GM12878 (cell line): ENCODE measurements at regions not wholly inside any gene's neighbourhood (a gene's known extent, or its start where the extent isn't known, plus 50 kb on each side); places are given as distances from the start of the nearest gene placed in this dataset.

ENCODE experiments used
- ATAC-seq: fragments of 200-7000 bp; cut with Tn5 transposase; 3 replicates; pipeline ENCODE4 v1.9.1; 2020; ENCODE audit warnings: mild to moderate bottlenecking, moderate library complexity
- BruUV-seq: library from RNA; stranded (reverse); fragments of 400-500 nt; replicated peaks from 2 replicates; lab custom pipeline; 2021; lab: Mats Ljungman, UMichigan
- CTCF ChIA-PET: fragments of 300-600 bp; sonication (Branson Sonifier 250); formaldehyde crosslinking; extraction: SDS; loops from one replicate; lab custom pipeline; 2021; ENCODE audit warnings: inconsistent platforms; lab: Yijun Ruan, JAX
- POLR2A ChIA-PET: fragments of 350-600 bp; formaldehyde crosslinking; extraction: SDS; loops from one replicate; lab custom pipeline; 2021; ENCODE audit warnings: inconsistent platforms; lab: Charles Lee
- RAD21 ChIA-PET: fragments of 300-600 bp; sonication (Branson Sonifier 250); formaldehyde crosslinking; loops from one replicate; lab custom pipeline; 2023; ENCODE audit warnings: antibody characterized with exemption; ENCODE audit not compliant: unreplicated experiment; lab: Charles Lee
- SMC1A ChIA-PET: fragments of 300-600 bp; sonication (Branson Sonifier 250); formaldehyde crosslinking; loops from one replicate; lab custom pipeline; 2023; ENCODE audit not compliant: unreplicated experiment, uncharacterized antibody; lab: Charles Lee
- DNase-seq: peaks from one replicate; pipeline ENCODE4 v3.0.0-alpha.2; 2011; ENCODE audit warnings: low read depth, low spot score
- FAIRE-seq: peaks from 3 replicates; lab custom pipeline; 2011; peaks lifted over from hg19 to GRCh38; lab: Jason Lieb, UNC
- H2AFZ ChIP-seq: 2 replicates; pipeline ENCODE4 v1.6.0; 2011; ENCODE audit warnings: low read depth, low read length, control low read depth; ENCODE audit not compliant: control insufficient read depth
- H3K27ac ChIP-seq: 2 replicates; pipeline ENCODE4 v1.5.1; 2011; ENCODE audit warnings: control low read depth; ENCODE audit not compliant: control insufficient read depth, insufficient read depth
- H3K27me3 ChIP-seq, 2 experiments: replicated peaks in 1 of 2; 2 replicates each; pipeline versions ENCODE4 v1.6.0 to v1.6.1; 2011; ENCODE audit warnings: low read length in 1 of 2; ENCODE audit not compliant: control insufficient read depth in 2 of 2, insufficient read depth in 2 of 2
- H3K36me3 ChIP-seq, 2 experiments: 2 replicates each; pipeline ENCODE4 v1.5.1; 2011; ENCODE audit warnings: low read length in 1 of 2; ENCODE audit not compliant: control insufficient read depth in 2 of 2, insufficient read depth in 2 of 2
- H3K4me1 ChIP-seq: 2 replicates; pipeline ENCODE4 v1.6.1; 2011; ENCODE audit warnings: mild to moderate bottlenecking, low read length, moderate library complexity, mixed read lengths; ENCODE audit not compliant: control insufficient read depth, insufficient read depth
- H3K4me2 ChIP-seq: 2 replicates; pipeline ENCODE4 v1.6.0; 2011; ENCODE audit warnings: control low read depth; ENCODE audit not compliant: control insufficient read depth, insufficient read depth
- H3K4me3 ChIP-seq: fragments of 200-600 bp; sonication (generic); 2 replicates; pipeline ENCODE4 v1.5.1; 2016
- H3K79me2 ChIP-seq: 2 replicates; pipeline ENCODE4 v1.6.0; 2011; ENCODE audit warnings: low read length; ENCODE audit not compliant: control insufficient read depth, insufficient read depth
- H3K9ac ChIP-seq: 2 replicates; pipeline ENCODE4 v1.8.0; 2011; ENCODE audit warnings: low read length, control low read depth, mixed read lengths; ENCODE audit not compliant: control insufficient read depth, insufficient read depth
- H3K9me3 ChIP-seq: replicated peaks from 3 replicates; pipeline ENCODE4 v1.5.1; 2011; ENCODE audit warnings: mild to moderate bottlenecking, low read length; ENCODE audit not compliant: control insufficient read depth, insufficient read depth
- H4K20me1 ChIP-seq: 2 replicates; pipeline ENCODE4 v1.6.0; 2011; ENCODE audit not compliant: control insufficient read depth, insufficient read depth
- BRCA1 ChIP-seq: IDR thresholded peaks from 2 replicates; pipeline ENCODE4 v1.6.1; 2011; ENCODE audit warnings: low read depth, low read length, improper control_type of control experiment
- CHD4 ChIP-seq: fragments of 200-600 bp; sonication (generic); IDR thresholded peaks from 2 replicates; pipeline ENCODE4 v1.6.1; 2016; ENCODE audit warnings: mild to moderate bottlenecking
- EGR1 ChIP-seq, 2 experiments: IDR thresholded peaks; 1 replicate in 1 of 2; 2 replicates in 1 of 2; pipeline ENCODE4 v1.6.1; 2011 to 2012; ENCODE audit warnings: low read depth in 2 of 2, low read length in 2 of 2, borderline replicate concordance in 1 of 2, mild to moderate bottlenecking in 1 of 2, moderate library complexity in 1 of 2
- ESRRA ChIP-seq: IDR thresholded peaks from 2 replicates; pipeline ENCODE4 v1.6.1; 2012; ENCODE audit warnings: mild to moderate bottlenecking, low read length, improper control_type of control experiment
- FOXK2 ChIP-seq: fragments of 450-650 bp; IDR thresholded peaks from 2 replicates; pipeline ENCODE4 v1.6.1; 2017; ENCODE audit warnings: mild to moderate bottlenecking, moderate library complexity
- HCFC1 ChIP-seq: fragments of 150-350 bp; IDR thresholded peaks from 2 replicates; pipeline ENCODE4 v1.6.1; 2014; ENCODE audit warnings: low read length
- LARP7 ChIP-seq: fragments of 450-650 bp; IDR thresholded peaks from 2 replicates; pipeline ENCODE4 v1.6.1; 2017; ENCODE audit warnings: mild to moderate bottlenecking
- SIX5 ChIP-seq: IDR thresholded peaks from 2 replicates; pipeline ENCODE4 v1.6.1; 2011; ENCODE audit warnings: mild to moderate bottlenecking, low read depth, low read length, moderate library complexity; ENCODE audit not compliant: severe bottlenecking
- ZBED1 ChIP-seq: IDR thresholded peaks from 2 replicates; pipeline ENCODE4 v1.6.1; 2016; ENCODE audit warnings: borderline replicate concordance
- WGBS: methylation state at CpG from one replicate; pipeline ENCODE4 v1.1.6; 2016; ENCODE audit warnings: low lambda C conversion rate; ENCODE audit not compliant: insufficient replicate concordance, insufficient coverage; ENCODE audit errors: missing lambda C conversion rate; 5-methylcytosine and 5-hydroxymethylcytosine counted together
- in situ Hi-C: fragments of 300-500 bp; cut with MboI; formaldehyde crosslinking; loops from 9 replicates; pipeline ENCODE4 v1.14.3; 2018; ENCODE audit warnings: mixed read lengths
- intact Hi-C: fragments of 100-400 bp; cut with micrococcal nuclease; formaldehyde crosslinking; loops from one replicate; pipeline ENCODE4 v1.14.2; 2022; ENCODE audit not compliant: unreplicated experiment
- TF ChIP-seq, protein P1 (sequence below): fragments of 450-650 bp; formaldehyde crosslinking; IDR thresholded peaks from 2 replicates; pipeline ENCODE4 v1.5.0; 2022; ENCODE audit warnings: mild to moderate bottlenecking, missing genetic modification characterization
- TF ChIP-seq, protein P2 (sequence below): fragments of 450-650 bp; IDR thresholded peaks from 2 replicates; pipeline ENCODE4 v1.6.1; 2018; ENCODE audit warnings: mild to moderate bottlenecking, low read depth, moderate library complexity; ENCODE audit not compliant: partially characterized antibody
- TF ChIP-seq, protein P3 (sequence below): fragments of 450-650 bp; IDR thresholded peaks from 2 replicates; pipeline ENCODE4 v1.6.1; 2017; ENCODE audit warnings: antibody characterized with exemption, mild to moderate bottlenecking, moderate library complexity

DNA sequence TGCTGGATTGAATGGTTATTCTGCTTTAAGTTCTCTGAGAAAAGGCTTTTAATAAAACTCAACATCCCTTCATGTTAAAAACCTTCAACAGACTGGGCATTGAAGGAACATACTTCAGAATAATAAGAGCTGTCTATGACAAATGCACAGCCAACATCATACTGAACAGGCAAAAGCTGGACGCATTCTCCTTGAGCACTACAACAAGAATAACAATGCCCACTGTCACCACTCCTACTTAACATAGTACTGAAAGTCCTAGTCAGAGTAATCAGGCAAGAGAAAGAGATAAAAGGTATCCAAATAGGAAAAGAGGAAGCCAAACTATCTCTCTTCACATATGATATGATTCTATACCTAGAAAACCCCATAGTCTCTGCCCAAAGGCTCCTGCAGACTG, 641.4 kb downstream of the IRS1 start (continued):
- TF ChIP-seq, protein P1, sequence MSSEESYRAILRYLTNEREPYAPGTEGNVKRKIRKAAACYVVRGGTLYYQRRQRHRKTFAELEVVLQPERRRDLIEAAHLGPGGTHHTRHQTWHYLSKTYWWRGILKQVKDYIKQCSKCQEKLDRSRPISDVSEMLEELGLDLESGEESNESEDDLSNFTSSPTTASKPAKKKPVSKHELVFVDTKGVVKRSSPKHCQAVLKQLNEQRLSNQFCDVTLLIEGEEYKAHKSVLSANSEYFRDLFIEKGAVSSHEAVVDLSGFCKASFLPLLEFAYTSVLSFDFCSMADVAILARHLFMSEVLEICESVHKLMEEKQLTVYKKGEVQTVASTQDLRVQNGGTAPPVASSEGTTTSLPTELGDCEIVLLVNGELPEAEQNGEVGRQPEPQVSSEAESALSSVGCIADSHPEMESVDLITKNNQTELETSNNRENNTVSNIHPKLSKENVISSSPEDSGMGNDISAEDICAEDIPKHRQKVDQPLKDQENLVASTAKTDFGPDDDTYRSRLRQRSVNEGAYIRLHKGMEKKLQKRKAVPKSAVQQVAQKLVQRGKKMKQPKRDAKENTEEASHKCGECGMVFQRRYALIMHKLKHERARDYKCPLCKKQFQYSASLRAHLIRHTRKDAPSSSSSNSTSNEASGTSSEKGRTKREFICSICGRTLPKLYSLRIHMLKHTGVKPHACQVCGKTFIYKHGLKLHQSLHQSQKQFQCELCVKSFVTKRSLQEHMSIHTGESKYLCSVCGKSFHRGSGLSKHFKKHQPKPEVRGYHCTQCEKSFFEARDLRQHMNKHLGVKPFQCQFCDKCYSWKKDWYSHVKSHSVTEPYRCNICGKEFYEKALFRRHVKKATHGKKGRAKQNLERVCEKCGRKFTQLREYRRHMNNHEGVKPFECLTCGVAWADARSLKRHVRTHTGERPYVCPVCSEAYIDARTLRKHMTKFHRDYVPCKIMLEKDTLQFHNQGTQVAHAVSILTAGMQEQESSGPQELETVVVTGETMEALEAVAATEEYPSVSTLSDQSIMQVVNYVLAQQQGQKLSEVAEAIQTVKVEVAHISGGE (CRISPR knock-in tag): no peak
- TF ChIP-seq, all 136 proteins: peak for 0

DNA sequence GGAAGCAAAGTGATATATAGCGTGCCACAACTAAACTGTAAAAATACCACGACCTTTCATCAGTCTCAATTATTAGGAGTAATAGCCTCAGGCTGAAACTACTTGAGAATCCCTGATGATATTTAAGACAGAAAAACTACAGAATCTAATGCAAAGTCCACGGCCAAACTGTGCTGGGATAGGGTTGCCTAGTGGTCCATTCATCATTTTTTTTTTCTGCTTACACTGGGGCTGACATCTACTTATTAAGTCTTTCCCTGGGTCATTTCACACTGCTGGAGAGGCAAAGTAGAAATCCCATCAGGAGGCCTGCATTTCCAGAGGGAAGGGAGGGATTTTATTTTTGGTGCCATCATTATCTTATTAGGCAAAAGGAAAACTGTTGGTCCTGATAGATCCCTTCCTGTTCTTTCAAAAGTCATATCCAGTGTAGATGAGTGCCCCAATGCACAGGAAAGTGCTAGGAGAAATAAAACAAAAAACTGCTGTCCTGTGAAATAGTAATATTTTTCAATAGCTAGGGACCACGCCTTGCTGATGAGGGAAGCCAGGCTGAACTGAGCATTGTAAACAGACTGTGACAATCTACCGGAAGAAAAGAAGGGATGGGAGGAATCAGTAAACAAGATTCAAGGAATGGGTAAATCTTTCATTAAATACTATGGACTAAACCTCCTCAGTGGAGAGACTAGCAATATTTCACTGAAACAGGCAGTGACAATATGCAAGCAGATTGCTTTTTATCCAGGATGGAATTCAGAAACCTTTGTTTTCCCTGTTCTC, 644.3 kb downstream of the IRS1 start:
- ATAC-seq: no peak
- in situ Hi-C loops (no loop called here), intact Hi-C loops (no loop called here)
- Histone ChIP-seq H3K4me3 (no peak overlapping the region), H3K9ac (no peak overlapping the region), H3K36me3 (no peaks in the 10 kb centered on the region), H3K4me2 (no peak overlapping the region), H3K4me1 (no peaks in the 10 kb centered on the region), H3K27ac (no peak overlapping the region), H4K20me1 (no peaks in the 10 kb centered on the region), H2AFZ (no peak overlapping the region), H3K27me3 (no peaks in the 10 kb centered on the region), H3K9me3 (no peaks in the 10 kb centered on the region), H3K79me2 (no peaks in the 10 kb centered on the region)
- ChIA-PET CTCF (interaction anchor here (0.9 kb wide), 1 partner anchor 15 kb away, joined by 3 read pairs; no protein-coding TSS in a partner anchor), POLR2A (no interaction called here), RAD21 (no interaction called here), SMC1A (interaction anchor here (0.8 kb wide), 1 partner anchor 12 kb away, joined by 3 read pairs; no protein-coding TSS in a partner anchor)
- no peak for DNase-seq
- 18% methylated on average over 5 of the region's 5 CpGs for WGBS
- no TSS peak for BruUV-seq
- TF ChIP-seq HCFC1 (no peak), ZBED1 (no peak), SIX5 (no peak), EGR1 (IDR thresholded peaks at IDR 0.05; ENCODE audit: borderline replicate concordance in 1 of 2, low read depth in 2 of 2, low read length in 2 of 2) (no peak), BRCA1 (no peak), LARP7 (no peak), ESRRA (no peak), FOXK2 (no peak), CHD4 (no peak)
- TF ChIP-seq, protein P2, sequence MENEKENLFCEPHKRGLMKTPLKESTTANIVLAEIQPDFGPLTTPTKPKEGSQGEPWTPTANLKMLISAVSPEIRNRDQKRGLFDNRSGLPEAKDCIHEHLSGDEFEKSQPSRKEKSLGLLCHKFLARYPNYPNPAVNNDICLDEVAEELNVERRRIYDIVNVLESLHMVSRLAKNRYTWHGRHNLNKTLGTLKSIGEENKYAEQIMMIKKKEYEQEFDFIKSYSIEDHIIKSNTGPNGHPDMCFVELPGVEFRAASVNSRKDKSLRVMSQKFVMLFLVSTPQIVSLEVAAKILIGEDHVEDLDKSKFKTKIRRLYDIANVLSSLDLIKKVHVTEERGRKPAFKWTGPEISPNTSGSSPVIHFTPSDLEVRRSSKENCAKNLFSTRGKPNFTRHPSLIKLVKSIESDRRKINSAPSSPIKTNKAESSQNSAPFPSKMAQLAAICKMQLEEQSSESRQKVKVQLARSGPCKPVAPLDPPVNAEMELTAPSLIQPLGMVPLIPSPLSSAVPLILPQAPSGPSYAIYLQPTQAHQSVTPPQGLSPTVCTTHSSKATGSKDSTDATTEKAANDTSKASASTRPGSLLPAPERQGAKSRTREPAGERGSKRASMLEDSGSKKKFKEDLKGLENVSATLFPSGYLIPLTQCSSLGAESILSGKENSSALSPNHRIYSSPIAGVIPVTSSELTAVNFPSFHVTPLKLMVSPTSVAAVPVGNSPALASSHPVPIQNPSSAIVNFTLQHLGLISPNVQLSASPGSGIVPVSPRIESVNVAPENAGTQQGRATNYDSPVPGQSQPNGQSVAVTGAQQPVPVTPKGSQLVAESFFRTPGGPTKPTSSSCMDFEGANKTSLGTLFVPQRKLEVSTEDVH: no peak
- TF ChIP-seq, protein P3, sequence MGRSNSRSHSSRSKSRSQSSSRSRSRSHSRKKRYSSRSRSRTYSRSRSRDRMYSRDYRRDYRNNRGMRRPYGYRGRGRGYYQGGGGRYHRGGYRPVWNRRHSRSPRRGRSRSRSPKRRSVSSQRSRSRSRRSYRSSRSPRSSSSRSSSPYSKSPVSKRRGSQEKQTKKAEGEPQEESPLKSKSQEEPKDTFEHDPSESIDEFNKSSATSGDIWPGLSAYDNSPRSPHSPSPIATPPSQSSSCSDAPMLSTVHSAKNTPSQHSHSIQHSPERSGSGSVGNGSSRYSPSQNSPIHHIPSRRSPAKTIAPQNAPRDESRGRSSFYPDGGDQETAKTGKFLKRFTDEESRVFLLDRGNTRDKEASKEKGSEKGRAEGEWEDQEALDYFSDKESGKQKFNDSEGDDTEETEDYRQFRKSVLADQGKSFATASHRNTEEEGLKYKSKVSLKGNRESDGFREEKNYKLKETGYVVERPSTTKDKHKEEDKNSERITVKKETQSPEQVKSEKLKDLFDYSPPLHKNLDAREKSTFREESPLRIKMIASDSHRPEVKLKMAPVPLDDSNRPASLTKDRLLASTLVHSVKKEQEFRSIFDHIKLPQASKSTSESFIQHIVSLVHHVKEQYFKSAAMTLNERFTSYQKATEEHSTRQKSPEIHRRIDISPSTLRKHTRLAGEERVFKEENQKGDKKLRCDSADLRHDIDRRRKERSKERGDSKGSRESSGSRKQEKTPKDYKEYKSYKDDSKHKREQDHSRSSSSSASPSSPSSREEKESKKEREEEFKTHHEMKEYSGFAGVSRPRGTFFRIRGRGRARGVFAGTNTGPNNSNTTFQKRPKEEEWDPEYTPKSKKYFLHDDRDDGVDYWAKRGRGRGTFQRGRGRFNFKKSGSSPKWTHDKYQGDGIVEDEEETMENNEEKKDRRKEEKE: no peak
- no peak for FAIRE-seq
